ENCODE measurements at regions not wholly inside any gene's neighbourhood (a gene's known extent, or its start where the extent isn't known, plus 50 kb on each side); places are given as distances from the start of the nearest gene placed in this dataset.
"Not testable (repeated sequence)": the region's sequence is repeated elsewhere in the genome, so short reads cannot be mapped to it uniquely, and the experiment has no call there.

DNA sequence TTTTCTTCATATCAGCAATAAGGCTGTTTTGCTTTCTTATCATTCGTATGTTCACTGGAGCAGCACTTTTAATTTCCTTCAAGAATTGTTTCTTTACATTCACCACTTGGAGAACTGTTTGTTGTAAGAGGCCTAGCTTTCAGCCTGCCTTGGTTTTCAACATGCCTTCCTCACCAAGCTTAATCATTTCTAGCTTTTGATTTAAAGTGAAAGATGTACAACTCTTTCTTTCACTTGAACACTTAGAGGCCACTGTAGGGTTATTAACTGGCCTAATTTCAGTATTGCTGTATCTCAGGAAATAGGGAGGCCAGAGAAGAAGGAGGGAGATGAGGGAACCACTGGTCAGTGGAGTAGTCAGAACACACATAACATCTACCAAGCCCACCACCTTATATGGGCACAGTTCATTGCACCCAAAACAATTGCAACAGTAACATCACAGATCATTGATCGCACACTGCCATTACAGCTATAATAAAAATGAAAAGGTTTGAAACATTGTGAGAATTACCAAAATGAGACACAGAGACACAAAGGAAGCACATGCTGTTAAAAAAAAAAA lies 181.4 kb upstream of the TUBA3C start:
- Histone ChIP-seq H3K27ac (no peak overlapping the region), H3K4me3 (no peak overlapping the region), H3K4me1 (replicated peaks) (no peaks in the 10 kb centered on the region), H3K9me3 (no peaks in the 10 kb centered on the region), H3K36me3 (no peaks in the 10 kb centered on the region), H3K27me3 (replicated peaks; ENCODE audit: insufficient read depth) (no peaks in the 10 kb centered on the region)
- intact Hi-C loops (cut with DNase I) = no loop called here
- TF ChIP-seq CTCF (IDR thresholded peaks at IDR 0.05) (no peak), POLR2A (IDR thresholded peaks at IDR 0.05) (no peak), POLR2AphosphoS5 (IDR thresholded peaks at IDR 0.05) (no peak)
- no peak for DNase-seq (ENCODE audit: low spot score)
- 45% methylated on average over 2 of the region's 2 CpGs for WGBS

DNA sequence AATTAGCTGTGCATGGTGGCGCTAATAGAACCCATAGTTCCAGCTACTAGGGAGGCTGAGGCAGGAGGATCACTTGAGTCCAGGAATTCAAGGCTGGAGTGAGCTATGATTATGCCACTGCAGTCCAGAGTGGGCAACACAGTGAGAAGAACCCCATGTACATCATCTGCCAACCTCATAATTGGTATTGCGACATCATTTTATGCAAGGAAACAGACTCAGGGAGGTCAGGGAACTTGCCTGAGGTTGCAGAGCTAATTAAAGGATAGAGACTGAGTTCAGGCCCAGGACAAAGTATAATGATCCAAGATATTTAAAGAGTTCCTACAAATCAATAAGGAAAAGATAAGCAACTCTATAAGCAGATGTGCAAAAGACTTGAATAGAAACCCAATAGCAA lies 178.1 kb upstream of the TUBA3C start:
- H3K27ac ChIP-seq; DNase-seq (ENCODE audit: low spot score); H3K27me3 ChIP-seq (replicated peaks; ENCODE audit: insufficient read depth); H3K4me3 ChIP-seq; H3K9me3 ChIP-seq; H3K36me3 ChIP-seq; intact Hi-C loops (cut with DNase I); H3K4me1 ChIP-seq (replicated peaks): not testable (repeated sequence)
- 93% methylated on average over 2 of the region's 2 CpGs for WGBS

- Histone ChIP-seq H3K4me3 (no peak overlapping the region), H3K27me3 (replicated peaks; ENCODE audit: insufficient read depth) (no peaks in the 10 kb centered on the region), H3K9me3 (no peaks in the 10 kb centered on the region), H3K4me1 (replicated peaks) (no peaks in the 10 kb centered on the region), H3K36me3 (no peaks in the 10 kb centered on the region), H3K27ac (no peak overlapping the region)
- DNase-seq (ENCODE audit: low spot score) = no peak
- WGBS = 86% methylated on average over 14 of the region's 14 CpGs
- intact Hi-C loops (cut with DNase I) = no loop called here
- TF ChIP-seq POLR2AphosphoS5 (IDR thresholded peaks at IDR 0.05) (no peak), POLR2A (IDR thresholded peaks at IDR 0.05) (no peak), CTCF (IDR thresholded peaks at IDR 0.05) (no peak)
Measured at GRCh38 chr13:19345916-19346422, 164.3 kb upstream of the TUBA3C start.

DNA sequence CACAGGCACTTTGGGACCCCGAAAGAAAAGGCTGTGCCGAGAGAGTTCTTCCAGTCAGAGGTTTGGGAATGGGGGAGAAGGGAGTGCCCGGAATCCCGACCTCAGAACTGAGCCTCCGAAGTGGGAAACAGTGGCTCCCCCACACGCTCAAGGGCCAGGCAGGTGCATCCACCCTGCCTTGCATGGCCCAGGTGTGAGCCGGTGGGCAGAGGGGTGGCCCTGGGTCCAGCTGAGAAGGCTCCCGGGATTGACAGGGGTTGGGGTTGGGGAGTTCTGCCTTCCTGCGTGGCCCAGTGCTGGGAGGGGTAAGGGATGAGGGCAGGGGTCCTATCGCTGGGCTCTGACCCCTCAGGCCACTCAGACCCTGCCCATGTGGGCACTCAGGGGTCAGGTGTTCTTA lies 163.5 kb upstream of the TUBA3C start:
- intact Hi-C loops (cut with DNase I) = no loop called here
- H3K9me3 ChIP-seq = no peaks in the 10 kb centered on the region
- TF ChIP-seq CTCF (IDR thresholded peaks at IDR 0.05) (no peak), POLR2A (IDR thresholded peaks at IDR 0.05) (no peak), POLR2AphosphoS5 (IDR thresholded peaks at IDR 0.05) (no peak)
- DNase-seq (ENCODE audit: low spot score) = no peak
- H3K4me3 ChIP-seq = no peak overlapping the region
- no peaks in the 10 kb centered on the region for H3K36me3 ChIP-seq
- WGBS = 57% methylated on average over 7 of the region's 10 CpGs
- H3K27me3 ChIP-seq (replicated peaks; ENCODE audit: insufficient read depth) = no peaks in the 10 kb centered on the region
- H3K27ac ChIP-seq = no peak overlapping the region
- H3K4me1 ChIP-seq (replicated peaks) = no peaks in the 10 kb centered on the region

DNA sequence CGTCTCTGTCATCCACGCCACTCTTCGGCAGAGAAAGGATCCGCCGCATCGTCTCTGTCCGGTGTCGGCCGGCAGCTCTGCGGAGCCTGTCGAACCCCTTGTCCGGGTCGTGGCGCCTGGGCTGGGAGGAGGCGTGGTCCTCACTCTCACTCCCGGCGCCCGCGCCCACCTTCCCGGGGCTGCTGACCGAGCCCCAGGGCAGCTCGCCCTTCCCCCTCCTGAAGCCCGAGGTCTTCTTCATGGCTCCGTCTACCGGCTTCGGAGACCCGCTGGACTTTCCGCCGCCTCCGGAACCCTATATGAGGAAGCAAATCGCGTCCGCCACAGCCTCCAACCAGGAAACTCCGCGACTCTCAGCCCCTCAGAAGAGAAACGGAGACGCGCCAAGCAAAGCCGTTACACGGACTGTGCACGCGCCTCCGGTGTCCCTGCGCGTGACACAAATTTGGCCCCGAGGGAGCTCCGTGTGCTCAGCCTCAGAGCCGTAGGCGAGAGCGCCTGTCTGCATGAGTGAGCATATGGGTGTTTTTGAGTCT lies 163.0 kb upstream of the TUBA3C start:
- peak overlapping the region in 1 of 2 donors; percentile 17 for H3K4me3 ChIP-seq
- H3K27me3 ChIP-seq (replicated peaks; ENCODE audit: insufficient read depth); intact Hi-C loops (cut with DNase I); H3K27ac ChIP-seq; DNase-seq (ENCODE audit: low spot score); H3K9me3 ChIP-seq; H3K4me1 ChIP-seq (replicated peaks); H3K36me3 ChIP-seq: not testable (repeated sequence)
- 6% methylated on average over 30 of the region's 50 CpGs for WGBS

- TF ChIP-seq POLR2A (IDR thresholded peaks at IDR 0.05) = no peak
- no peak for TF ChIP-seq CTCF (IDR thresholded peaks at IDR 0.05)
- TF ChIP-seq POLR2AphosphoS5 (IDR thresholded peaks at IDR 0.05) = no peak
- H3K4me3 ChIP-seq = no peak overlapping the region
- intact Hi-C loops (cut with DNase I) = no loop called here
Measured at GRCh38 chr13:19332378-19332777, 150.8 kb upstream of the TUBA3C start.

More at GRCh38 chr13:19332378-19332777, 150.8 kb upstream of the TUBA3C start:
- Histone ChIP-seq H3K36me3 (no peaks in the 10 kb centered on the region), H3K27me3 (replicated peaks; ENCODE audit: insufficient read depth) (no peaks in the 10 kb centered on the region), H3K27ac (no peak overlapping the region), H3K9me3 (no peaks in the 10 kb centered on the region), H3K4me1 (replicated peaks) (no peaks in the 10 kb centered on the region)
- DNase-seq (ENCODE audit: low spot score) = no peak
- WGBS = 60% methylated on average over 3 of the region's 3 CpGs
